Fibroblast of gingiva (primary cell): ENCODE measurements at regions not wholly inside any gene's neighbourhood (a gene's known extent, or its start where the extent isn't known, plus 50 kb on each side); places are given as distances from the start of the nearest gene placed in this dataset.
"Not testable (repeated sequence)": the region's sequence is repeated elsewhere in the genome, so short reads cannot be mapped to it uniquely, and the experiment has no call there.

Experiments
- DNase-seq: peaks from one replicate; pipeline ENCODE4 v3.0.0-alpha.2; 2011; ENCODE audit warnings: low read depth

DNA sequence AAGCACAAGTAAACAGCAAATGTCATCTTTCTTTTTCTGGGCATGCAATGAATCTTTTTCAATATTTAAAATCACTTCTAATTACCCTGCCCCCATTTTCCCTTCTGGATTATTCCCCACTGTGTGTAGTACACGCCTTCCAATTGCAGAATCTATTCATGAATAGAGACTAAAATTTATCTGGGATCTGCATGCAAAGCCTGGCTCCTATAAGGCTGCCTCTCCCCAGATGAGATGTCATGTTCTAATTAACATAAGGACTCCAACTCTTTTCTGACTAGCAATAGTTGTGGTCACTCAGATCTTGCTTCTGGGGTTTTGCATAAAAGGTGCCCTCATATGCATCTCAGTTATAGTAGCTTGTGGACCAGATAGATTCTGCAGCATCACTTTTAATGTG, 473.5 kb downstream of the BTG1 start:
- no peak for DNase-seq

DNA sequence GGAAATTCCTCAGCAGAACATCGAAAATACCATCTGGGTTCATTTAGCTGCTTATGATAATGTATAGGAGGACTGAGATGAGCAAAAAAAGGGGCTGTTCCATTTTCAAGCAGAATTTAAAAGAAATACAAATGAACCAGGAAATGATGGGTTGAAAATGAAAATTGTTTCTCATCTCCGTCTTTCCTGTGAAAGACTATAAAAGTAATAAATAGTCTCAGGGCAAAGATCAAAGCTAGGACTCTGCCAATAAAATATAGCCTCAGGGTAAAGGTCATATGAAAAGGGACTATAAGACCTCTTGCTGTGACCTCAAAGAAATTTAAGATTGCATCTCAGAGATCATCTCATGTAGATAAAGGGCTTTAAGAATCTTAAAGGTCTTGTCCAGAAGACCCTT, 478.0 kb downstream of the BTG1 start:
- DNase-seq = no peak

DNA sequence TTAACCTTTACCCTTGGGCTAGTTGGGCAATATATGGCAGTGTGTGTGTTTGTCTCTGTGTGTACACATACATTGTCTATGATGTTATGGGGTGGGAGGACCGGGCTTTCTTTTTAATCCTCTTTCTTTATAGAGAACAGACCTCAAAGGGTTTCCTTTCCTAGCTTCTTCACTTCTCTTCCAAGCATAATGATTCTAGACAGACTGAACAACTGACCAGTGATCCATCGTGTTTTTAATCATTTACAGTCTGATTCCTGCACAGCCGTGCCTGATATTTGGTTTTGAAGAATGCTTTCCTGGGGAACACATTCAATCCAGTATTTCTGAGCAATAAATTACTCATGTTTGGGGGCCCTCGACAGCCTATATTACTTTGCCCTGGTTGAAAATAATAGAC, 481.1 kb upstream of the DCN start:
- DNase-seq = no peak

DNA sequence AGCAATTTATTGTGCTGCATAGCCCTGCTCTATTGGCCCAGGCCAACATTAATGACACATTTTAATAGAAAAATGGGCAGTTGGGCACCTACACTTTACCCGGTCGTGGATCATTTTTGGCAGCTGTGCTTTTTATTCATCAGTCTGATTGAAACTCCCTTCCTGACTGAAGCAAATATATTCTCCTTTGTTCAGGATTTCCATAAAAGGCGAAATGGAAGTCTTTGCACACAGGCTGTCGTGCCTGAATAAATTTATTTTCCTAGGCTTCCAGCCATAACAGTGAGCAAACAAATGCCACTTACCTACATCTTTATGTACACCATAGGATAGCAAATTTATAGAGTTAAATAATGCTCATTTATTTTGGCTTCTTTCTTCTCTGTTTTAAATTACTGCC, 480.7 kb upstream of the DCN start:
- no peak for DNase-seq

DNA sequence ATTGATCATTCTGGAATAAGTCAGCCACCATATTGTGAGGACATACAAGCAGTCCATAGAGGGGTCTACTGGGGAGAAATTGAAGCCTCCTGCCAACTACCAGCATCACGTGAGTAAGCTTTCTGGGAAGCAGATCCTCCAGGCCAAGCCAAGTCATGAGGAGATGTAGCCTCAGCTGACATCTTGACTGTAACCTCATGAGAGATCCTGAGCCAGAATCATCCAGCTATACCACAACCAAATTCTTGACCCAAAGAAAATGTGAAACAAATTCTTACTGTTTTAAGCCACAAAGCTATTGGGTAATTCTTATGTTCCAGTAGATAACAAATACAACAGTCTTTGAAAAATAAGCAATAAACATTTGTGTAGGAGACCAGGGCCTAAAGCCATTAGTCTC, 479.4 kb upstream of the DCN start:
- DNase-seq = peak; percentile 74

DNA sequence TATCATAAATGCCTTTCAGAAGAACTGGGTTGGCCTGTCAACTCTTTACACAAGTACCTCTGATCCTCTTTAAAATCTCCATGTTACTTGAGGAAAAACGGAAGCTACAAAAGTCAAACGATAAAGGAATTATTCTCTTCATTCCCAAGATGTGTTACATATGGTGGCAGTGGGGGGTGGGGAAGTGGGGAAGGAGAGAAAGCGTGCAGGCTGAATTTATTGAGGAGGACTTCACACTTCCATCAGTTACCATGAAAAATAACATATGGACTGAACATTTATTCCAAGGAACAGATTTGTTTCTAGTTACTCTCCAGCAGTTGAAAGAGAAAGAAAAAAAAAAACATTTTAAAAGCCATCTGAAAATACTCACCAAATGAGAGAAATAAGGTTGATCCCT, 474.4 kb upstream of the DCN start:
- DNase-seq = no peak

DNA sequence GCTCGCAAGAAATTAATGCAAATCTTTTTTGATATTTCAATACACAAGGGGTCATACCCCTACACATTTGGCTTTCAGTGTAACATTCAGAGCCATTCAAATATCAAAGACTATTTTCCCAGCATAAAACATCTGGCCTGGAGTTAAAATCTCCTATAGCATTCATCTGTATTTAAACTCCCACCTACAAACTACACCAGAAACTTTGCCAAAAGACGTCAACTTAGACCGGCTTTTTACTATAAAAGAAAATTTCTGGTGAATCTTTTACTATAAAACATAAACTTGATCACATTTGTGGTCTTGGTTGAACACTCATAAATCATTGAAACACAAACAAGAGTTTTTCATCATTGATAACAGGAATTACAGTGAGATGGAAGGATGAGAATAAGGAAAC, 473.3 kb upstream of the DCN start:
- DNase-seq = no peak

DNA sequence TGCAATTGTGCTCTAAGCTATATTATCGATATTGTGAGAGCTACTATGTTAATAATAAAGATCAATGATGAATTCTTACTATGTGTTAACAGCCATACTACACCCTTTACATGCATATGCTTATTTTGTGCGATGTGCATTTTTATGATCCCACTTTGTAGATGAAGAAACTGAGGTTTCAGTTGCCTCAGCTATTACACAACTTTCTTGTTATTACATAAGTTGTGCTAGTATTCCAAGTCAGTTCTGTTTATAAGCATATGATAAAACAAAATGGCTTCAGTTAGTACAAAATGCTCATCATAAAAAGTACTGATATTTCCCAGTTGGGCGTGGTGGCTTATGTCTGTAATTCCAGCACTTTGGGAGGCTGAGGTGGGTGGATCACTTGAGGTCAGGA, 471.5 kb upstream of the DCN start:
- DNase-seq = no peak

DNA sequence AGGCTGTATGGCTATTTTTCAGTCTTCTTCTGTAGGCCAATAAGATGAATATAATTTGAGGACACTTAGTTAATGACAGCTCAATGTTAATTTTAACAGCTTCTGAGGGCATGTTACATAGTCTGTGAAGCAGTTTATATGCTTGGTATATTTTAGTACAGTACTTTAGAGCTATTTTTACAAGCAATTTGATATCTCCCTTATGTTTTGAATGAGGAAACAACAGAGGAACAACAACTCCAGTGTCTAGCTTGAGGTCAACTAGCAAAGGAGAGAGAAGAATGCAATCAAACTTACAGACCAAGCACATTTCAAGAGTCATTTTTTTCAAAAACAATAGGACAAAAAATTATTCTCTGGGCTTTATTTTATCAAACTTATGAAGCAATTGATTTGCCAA, 469.1 kb upstream of the DCN start:
- DNase-seq = peak; percentile 13

DNA sequence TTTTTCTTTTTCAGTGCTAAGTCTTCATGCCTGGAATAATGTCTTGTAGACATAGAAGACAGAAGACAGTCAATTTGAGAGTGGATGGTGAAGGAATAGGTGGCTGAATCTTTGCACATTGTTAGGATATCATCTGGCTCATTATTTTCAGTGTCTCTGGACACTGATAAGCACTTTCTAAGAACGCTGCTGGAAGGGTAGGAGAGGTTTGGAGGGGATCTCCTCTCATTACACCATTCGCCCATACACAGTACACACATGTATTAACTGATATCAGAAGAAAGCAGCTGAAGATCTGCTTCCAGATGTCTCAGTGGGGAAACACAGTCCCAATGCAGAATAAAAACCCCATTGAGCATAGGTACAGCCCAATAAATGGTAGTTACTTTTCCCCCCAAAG, 461.1 kb upstream of the DCN start:
- DNase-seq = no peak

DNA sequence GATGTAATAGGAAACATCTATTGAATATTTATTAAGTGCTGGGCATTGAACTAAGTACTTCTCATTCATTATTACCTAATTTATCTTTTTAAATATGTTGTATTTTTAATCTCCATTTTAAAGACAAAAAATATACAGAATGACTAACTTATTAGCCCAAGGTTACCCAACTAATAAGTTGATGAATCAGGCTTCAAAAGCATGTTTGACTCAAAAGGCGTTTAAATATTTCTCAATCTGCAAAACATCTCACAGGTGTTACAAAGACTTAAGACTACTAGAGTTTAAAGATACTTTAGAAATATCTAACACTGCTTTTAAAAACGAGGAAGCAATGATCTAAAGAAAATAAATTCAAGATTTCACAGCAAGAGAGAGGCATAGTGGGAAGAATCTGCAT, 457.4 kb upstream of the DCN start:
- no peak for DNase-seq

DNA sequence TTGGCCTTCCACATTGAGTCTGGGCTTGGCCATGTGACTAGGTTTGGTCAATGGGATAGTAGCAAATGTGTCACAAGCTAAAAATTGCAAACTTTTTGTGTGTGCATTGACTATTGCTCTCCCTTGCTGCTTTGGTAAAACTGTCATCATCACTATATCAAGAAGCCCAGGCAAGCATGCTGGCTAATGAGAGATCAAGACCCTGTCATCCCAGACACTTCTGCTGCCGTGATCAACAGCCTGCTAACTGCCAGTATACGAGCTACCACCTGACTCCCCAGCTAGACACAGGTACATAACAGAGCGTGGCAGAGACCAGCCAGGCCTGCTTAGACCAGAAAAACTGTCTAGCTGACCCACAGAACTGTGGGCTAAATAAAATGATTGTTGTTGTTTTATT, 456.7 kb upstream of the DCN start:
- no peak for DNase-seq

DNA sequence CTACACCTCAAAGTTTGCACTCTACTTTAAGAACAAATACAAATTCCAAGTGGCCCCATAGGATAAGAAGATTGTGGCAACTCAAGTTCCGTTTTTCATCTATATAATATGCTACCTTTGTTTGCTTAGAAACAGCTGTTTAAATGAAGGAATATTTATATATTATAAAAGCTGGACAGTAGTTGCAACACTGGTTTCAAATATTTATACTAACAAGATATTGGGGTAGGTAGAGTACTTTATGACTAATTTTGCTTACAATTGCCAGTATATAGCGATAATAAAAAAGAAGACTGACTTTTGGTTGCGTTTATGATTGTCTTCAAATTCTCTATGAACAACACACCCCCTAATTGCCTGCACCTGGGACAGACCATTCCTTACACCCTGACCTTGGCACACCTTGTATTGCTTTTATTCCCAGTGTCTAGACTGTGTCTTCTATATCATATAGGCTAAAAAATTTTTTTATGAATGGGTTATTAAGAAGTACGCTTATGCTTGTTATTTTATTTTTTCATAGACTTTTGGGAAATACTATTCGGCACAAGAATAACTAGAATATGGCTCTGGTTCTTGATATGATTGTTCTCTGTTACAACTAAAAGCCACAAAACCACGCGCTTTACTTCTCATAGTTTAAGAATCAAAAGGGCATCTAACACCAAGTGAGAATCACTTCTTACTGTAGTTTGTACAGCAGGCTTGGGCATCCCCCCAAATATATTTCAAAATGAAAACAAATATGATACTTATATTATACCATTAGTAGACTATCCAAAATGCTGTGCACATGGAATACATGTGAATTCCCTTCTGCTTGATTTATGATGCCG, 455.4 kb upstream of the DCN start:
- peak; percentile 4 for DNase-seq

DNA sequence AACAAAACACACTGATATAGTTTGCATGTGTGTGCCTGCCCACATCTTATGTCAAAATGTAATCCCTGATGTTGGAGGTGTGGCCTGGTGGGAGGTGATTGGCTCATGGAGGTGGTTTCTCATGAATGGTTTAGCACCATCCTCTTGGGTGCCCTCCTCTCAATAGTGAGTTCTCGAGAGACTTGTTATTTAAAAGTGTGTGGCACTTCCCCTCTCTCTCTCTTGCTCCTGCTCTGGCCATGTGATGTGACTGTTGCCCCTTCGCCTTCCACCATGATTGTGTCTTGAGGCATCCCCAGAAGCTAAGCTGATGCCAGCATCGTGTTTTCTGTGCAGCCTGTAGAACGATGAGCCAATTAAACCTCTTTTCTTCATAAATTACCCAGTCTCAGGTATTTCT, 454.1 kb upstream of the DCN start:
- no peak for DNase-seq

DNA sequence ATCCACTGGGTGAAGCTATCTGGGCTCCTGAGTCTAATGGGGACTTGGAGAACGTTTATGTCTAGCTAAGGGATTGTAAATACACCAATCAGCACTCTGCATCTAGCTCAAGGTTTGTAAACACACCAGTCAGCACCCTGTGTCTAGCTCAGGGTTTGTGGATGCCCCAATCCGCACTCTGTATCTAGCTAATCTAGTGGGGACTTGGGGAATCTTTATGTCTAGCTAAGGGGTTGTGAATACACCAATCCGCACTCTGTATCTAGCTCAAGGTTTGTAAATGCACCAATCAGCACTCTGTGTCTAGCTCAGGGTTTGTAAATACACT, 451.7 kb upstream of the DCN start:
- DNase-seq = not testable (repeated sequence)

DNA sequence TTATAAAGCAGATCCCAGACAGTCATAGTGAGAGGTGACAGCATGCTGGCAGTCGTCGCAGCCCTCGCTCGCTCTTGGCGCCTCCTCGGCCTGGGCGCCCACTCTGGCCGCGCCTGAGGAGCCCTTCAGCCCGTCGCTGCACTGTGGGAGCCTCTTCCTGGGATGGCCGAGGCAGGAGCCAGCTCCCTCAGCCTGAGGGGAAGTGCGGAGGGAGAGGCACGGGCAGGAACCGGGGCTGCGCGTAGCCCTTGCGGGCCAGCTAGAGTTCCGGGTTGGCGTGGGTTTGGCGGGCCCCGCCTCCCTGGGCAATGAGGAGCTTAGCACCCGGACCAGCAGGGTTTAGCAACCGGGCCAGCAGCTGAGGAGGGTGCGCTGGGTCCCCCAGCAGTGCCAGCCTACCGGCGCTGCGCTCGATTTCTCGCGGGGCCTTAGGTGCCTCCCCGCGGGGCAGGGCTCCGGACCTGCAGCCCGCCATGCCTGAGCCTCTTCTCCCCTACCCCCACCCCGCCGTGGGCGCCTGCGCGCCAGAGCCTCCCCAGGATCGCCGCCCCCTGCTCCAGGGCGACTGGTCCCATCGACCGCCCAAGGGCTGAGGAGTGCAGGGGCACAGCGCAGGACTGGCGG, 451.2 kb upstream of the DCN start:
- DNase-seq = no peak

DNA sequence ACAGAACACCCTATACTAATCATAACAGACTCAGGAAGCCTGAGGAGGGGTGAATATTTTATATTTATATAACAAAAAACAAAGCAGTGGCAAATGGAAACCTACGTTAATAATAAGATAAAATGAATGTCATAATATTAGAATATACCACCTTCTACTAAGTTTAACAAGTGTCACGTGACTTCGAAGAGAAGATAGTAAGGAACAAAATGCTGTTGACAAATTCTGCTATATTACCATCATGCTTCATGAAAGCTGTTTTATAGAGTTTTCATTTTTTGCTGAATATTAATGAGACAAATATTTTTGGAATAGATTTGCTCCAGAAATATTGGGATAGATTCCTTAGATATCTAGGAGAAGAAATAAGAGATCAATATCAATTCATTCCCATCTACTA, 450.6 kb upstream of the DCN start:
- DNase-seq = no peak

DNA sequence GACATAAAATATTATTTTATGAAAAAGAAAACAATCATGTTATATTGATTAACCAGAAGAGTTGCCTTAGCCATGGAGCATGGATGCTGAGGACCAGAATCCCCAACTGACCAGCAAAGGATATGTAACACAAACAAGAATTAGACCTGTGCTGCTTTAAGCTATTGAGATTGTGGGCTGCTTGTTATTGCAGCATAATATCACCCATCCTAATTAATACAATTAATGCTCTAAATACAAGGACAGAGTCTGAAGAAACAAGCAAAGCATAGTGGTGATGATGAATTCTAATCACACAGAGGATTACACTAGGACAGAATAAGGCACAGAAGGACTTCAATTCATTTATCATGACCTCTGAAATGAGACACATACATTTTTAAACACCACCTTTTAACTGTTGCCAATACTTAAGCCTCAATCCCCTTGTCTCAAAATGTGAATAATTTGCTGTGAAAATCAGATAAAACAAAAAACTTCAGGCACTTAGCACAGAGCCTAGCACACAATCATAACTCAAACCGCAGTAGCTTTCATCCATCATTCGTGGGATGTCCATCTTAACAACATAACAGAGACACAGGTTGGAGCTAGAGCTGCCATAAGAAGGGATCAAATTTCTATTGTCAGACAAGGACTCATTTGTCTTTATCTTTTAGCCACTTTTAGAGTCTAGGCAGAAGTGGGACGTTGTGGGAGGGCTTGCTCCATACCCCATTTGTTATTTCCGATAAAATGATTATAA, 449.6 kb upstream of the DCN start:
- no peak for DNase-seq

DNA sequence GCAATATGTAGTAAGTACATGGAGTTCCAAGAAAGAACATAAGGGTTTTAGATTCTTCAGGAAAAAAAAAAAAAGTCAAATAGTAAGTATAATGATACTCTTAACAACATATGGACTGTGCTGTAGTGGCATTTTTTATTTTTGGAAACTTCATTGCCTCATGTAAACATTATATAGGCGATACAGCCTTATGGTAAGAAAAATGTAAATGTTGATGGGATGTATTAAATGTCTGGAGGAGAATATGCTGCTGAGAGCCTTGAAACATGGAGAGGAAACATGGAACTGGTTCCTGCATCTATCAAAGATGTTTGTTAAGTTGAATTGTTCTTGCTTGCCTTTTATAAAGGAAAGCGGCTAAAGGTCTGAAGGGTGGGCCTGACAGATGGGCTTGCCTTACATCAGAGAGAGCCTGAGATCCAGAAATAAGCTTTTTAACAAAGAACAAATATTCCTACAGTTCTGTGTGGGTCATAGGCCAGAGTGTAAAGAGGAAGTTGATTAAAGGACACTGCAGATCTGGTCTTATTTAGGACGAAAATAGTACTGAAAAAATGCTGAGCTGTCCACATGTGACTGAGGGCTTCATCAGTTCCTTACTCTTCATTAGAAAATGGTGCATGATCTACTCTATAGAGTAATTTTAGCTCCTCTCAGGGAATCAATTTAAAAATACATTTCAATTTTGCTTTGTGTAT, 448.1 kb upstream of the DCN start:
- DNase-seq = no peak

DNA sequence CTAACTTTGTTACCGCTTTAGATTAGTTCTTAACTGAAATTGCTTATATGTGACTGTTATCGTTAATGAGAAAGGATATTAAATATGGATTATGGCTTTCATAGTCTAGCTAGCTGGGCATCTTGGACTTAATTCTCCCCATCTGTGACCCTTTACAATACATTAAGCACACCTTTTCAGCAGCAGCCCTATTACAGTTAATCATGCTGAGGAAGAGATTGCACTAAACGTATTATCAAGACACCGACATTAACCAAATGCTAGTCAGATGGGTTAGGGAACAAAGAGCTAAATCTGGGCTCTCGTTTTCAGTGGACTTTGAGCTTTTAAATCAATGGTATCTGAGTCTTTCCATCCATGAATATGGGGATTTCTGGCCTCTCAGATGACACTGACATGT, 447.5 kb upstream of the DCN start:
- DNase-seq = no peak

DNA sequence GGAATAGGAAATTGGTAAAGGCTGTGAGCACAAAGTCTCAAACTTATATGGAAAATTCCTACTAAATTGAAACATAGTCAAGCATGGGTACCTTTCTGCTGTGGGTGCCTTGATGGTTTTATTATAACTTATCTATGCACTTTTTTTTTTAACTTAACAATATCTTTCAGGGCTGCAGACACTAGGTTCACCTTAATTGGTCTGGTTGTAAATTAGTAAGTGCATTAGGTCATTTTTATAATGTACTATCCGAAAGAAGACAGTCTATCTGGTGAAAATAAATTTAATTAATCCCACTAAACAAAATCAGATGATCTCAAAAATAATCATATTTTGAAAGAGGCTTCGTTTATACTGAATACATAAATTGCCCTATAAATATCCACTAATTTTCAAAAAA, 446.8 kb upstream of the DCN start:
- DNase-seq = no peak

DNA sequence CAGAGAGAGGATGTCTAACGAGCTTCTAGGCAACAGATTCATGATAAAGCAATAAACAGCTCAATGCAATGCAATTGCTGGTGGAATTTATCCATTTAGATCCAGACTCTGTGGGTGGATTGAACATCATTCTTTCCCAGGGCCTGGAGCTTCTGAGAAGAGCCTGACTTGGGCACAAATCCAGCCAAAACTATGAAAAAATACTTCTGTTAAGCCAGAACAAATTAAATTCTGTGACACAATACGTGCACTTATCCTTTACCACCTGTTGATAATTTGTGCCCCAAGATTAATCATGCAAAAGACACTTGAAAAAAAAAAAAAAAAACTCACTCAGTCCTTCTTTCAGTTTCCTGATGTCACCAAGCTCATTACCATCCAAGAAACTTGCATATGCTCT, 446.0 kb upstream of the DCN start:
- DNase-seq = no peak

DNA sequence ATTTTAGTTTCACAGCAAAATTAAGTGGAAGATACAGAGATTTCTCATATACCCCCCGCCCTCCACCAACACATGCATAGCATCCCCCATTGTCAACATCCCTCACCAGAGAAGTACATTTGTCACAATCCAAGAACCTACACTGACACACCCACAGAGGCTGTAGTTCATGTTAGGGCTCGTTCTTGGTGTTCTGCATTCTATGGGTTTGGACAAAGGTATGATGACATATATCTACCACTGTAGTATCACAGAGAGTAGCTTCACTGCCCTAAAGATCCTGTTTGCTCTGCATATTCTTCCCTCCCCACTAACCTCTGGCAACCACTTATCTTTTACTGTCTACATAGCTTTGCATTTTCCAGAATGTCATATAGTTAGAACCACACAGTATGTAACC, 444.6 kb upstream of the DCN start:
- no peak for DNase-seq
